GM23248 (cell line): ENCODE measurements at regions not wholly inside any gene's neighbourhood (a gene's known extent, or its start where the extent isn't known, plus 50 kb on each side); places are given as distances from the start of the nearest gene placed in this dataset.

Source experiments
- EZH2 ChIP-seq: fragments of 200-600 bp; sonication (generic); IDR thresholded peaks from 2 replicates; pipeline ENCODE4 v1.6.1; 2018; ENCODE audit warnings: antibody characterized with exemption, mild to moderate bottlenecking; ENCODE audit not compliant: insufficient read depth, poor library complexity, severe bottlenecking
- EZH2phosphoT487 ChIP-seq: fragments of 200-600 bp; sonication (generic); IDR thresholded peaks from 2 replicates; pipeline ENCODE4 v1.6.1; 2018; ENCODE audit warnings: antibody characterized with exemption, moderate library complexity, mild to moderate bottlenecking, low read depth; ENCODE audit not compliant: insufficient read depth

GRCh38 chr10:131571346-131571745, 259.8 kb upstream of the TCERG1L start:
- TF ChIP-seq EZH2 (no peak), EZH2phosphoT487 (no peak)
